COR-L47 (cell line): ENCODE measurements at regions not wholly inside any gene's neighbourhood (a gene's known extent, or its start where the extent isn't known, plus 50 kb on each side); places are given as distances from the start of the nearest gene placed in this dataset.
"Not testable (repeated sequence)": the region's sequence is repeated elsewhere in the genome, so short reads cannot be mapped to it uniquely, and the experiment has no call there.

Experiments
- DNase-seq: peaks from one replicate; lab custom pipeline; 2025; lab: John Stamatoyannopoulos, UW

DNA sequence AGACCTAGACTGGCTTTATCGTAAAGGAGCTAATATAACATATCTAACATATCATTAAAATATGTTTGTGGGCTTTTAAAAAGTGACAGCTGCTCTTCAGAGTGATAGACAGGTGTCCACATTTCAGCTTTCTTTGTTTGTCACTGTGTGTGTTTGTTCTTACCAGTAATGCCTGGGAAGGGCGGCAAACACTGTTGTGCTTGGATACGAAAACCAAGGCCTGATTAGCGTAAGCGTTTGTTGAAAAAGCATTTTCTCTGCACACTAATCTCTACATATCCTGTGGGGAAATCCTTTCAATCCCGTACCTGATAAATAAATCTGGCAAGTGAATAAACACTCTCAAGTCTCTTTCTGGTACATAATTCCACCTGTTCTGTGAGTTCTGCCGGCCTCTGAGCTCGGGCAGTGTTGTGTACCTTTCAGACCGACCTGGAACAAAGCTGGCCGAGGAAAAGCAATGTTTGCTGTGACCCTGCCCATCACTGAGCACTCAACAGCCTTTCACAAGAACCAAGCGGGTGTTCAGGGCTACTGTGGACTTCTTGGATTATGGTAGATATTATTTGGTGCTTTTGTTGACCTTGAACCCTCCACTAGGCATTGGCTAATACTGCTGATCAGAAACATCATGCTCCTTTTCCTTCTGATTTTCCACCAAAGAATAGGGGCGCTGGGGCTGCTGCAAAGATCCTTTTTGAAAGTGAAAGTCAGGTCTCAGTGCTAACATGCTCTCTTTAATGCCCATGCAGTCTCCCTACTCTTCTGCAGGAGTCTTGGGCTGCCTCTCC lies 100.4 kb downstream of the CD83 start:
- DNase-seq, result peak; percentile 48

DNA sequence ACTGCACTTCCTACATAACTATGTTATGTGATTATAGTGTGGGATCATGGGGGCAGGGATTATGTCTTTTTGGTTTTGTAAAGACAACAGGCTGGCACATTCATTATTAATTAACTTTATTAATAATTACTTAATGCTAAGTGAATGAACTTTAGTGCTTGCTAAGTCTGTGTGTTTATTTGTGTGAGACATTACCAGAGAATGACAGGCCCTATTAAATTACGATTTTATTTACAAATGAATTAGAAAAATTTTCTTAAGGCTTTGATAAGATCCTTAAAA lies 100.9 kb downstream of the CD83 start:
- no peak for DNase-seq

- no peak for DNase-seq
Measured at GRCh38 chr6:14221564-14222279, 104.2 kb downstream of the CD83 start.

- DNase-seq, result no peak
Measured at GRCh38 chr6:14222956-14223355, 105.4 kb downstream of the CD83 start.

DNA sequence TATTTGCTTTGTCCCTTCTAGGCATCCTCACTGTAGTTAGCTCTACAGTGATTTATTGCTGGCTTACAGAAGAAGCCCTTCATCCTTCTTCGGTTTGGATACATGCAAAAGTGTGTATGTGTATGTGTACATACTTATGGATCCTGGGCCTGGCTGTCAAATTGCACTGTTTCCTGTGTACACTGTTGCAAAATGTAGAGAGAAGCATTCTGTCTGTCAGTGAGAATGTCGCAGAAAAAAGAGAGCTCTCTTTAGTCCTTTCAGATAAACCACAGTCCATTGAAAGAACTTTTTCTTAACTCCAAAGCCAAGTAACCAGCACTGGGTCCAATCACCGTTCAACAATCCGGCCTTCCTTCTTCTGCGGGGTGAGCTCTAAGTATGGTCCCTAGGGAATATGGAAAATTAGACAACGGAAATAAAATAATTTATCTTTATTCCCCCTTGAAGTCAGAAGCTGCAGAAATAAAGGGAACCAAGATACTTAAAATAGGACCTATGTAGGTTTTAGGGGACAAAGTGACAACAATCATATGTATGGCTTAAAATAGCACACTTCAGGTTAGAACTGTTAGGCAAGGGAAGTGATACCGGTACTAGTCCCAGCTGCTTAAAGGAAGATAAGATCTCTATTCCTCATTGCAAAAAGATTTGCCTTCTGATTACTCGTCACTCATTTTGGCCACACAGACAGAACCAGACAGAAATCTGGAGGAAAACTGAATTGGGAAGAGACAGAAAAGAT lies 107.0 kb downstream of the CD83 start:
- DNase-seq, result no peak

GRCh38 chr6:14226051-14226660 lies 108.6 kb downstream of the CD83 start:
- DNase-seq, result no peak

GRCh38 chr6:14228571-14228970 lies 111.0 kb downstream of the CD83 start:
- DNase-seq, result no peak

- DNase-seq, result no peak
Measured at GRCh38 chr6:14231071-14231483, 113.5 kb downstream of the CD83 start.

DNA sequence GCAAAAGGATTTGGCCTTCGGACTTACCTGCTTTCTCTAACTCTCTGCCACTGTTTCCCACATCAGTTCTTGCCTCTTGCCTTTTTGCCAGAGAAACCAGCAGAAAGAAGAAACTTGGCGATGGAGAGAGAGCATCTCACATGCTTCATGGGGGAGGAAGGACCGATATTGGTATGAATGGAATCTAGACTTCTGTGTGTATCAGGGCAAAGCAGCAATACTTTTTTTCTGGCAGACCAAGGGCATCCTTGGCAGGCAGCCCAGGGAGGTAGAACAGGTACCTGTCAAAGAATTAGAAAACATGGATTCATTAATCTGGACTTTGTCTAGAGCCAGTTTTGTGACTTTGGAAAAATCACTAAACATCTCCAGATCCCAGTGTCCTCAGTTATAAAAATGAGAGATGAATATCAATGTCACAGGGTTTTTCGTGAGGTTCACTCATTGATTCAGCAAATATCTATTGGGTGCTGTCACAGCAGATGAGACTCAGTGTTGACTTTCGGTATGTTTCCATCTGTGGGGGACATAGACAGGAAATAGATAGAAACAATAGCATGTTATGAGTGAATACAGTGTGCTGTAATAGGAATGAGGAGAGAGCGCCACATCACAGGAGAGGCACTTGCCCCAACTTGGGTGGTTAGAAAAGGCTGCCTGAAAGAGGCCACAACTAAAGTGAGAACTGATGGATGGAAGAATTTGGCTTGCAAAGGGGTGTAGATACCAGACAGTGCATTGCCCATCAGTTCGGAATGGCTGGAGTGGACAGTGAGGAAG lies 114.1 kb downstream of the CD83 start:
- peak; percentile 29 for DNase-seq

DNA sequence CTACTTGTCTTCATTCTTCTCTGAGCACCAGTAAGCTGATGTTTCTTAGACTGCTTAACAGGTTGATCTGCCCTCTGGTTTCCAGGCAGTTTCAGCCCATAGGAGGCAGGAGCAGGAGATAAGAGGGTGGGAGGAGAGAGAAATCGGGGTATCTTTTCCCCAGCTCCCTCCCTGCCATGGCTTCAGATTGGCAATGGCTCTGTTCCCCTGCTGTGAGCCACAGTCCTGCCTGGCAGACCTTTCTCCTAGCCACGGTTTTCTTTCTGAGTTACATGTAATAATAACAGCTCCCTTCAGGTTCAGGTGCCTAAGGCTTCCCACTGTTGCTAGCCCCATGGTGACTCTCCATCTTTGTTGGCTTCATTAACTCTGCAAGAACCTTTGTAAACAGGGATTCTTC lies 115.3 kb downstream of the CD83 start:
- no peak for DNase-seq

DNA sequence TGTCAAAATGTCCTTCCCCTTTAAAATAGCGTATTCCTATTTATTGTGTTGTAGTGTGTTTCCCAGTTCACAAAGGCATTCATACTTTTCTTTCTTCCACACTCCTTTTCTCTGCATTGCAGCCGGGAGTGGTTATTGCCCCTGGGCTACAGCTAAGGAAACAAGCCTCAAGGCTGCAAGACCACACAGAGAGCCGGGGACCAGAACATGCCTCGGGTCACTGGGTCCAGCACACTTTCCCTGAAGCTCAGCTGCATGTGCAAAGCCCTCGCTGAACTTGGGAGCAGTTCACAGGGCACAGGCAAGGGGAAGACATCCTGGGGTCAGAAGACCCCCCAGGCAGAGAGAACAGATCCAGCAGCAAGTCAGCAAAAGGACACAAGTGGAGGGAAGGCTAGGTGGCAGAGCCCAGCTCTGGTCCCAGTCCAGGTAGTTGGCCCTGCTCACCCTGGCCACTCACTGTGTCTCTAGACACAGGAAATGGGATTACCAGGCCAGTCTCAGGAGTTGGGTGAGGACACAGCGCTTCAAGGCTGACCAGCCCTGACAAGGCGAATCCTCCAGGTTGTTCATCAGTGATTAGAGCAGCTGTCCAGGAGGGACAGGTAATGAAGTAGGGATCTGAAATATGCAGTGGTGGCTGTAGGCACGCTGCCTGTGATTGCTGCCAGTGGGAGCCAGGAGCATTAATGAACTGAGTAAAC lies 118.2 kb downstream of the CD83 start:
- no peak for DNase-seq

DNA sequence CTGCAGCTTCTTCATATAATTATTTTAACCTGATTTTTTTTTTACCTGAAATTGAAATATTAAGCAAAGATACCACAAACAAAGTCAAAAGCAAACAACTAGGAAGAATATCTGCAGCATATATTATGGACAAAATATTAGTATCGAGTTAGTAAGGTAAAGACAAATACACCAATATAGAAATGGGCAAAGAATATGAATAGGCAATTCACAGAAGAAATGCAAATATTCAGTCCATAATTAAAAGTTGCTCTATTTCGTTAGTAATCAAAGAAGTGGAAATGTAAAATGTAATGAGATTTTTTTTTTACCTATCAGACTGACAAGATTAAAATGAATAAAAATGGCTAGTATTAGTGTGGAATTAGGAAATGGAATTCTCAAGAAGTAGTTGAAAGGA lies 121.5 kb downstream of the CD83 start:
- no peak for DNase-seq

- no peak for DNase-seq
Measured at GRCh38 chr6:14240411-14241166, 123.0 kb downstream of the CD83 start.

DNA sequence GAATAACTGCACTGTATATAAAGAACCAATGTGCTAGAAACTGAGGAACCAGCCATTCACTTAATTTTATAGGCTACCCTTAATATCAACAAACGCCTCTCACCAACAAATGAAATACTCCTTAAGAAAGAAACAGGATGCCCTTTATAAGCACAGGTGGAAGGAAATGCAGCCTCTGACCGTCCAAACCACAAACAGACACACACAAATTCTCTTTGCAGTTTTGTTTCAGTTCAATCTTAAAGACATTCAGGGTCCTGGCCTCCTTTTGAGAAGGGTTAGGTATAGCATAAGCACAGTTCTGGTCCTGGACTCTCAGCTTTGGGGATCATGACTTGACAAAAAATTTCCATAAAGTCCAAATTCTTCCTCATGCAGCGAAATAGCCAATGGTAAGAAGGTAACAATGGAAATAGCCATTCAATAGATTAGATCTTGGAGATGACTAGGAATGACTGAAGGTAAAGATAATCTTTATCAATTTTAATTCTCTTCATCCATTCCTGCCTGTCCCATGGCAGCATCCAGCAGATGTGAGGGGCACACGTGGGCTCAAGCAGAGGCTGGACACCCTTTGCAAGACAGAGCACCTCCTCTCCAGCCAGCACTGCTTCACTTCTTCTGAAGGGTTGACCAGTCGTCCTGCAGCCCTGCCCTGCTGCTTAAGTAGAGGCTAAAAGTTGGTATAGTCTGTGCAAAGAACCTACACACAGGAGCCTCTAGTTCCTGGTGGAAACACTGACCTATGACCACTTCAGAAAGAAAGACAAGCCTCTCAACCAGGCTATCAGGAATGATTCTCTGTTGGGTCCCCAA lies 123.9 kb downstream of the CD83 start:
- no peak for DNase-seq

GRCh38 chr6:14242912-14243311 lies 125.3 kb downstream of the CD83 start:
- DNase-seq, result not testable (repeated sequence)

DNA sequence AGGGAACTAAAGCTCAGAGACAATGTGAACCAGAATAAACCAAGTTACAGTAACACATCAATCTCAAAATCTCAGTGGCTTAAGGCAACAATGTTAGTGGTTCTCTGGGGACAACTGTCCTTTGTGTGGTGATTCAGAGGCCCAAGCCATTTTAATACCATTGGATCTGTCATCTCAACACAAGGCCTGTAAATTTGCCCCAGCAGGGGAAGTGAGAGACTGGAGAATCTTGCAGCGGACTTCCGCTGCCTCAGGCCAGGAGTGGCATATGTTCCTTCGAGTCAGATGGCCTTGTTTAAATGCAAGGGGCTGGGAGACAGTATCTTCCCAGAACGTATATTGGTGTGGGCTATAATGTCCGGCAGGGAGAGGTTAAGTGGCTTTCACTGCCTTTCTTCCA lies 126.0 kb downstream of the CD83 start:
- no peak for DNase-seq

DNA sequence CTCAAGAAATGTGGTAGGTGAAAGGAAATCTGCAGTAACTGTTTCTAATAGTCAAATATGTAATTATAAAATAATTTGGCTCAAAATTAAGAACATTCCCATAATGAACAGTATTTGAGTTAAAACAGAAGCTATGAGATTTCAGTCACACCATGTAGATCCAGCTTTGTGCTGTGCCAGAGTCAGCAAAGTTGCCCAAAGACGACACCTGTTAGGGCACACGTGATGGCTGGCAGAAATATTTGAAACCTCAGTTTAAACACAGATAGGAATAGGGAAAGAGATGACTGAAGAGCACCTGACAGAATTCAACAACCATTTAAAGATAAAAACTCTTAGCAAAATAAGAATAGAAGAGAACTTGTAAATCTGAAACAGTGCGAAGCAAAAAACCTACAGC lies 129.3 kb downstream of the CD83 start:
- no peak for DNase-seq

- no peak for DNase-seq
Measured at GRCh38 chr6:14250573-14250972, 133.0 kb downstream of the CD83 start.

DNA sequence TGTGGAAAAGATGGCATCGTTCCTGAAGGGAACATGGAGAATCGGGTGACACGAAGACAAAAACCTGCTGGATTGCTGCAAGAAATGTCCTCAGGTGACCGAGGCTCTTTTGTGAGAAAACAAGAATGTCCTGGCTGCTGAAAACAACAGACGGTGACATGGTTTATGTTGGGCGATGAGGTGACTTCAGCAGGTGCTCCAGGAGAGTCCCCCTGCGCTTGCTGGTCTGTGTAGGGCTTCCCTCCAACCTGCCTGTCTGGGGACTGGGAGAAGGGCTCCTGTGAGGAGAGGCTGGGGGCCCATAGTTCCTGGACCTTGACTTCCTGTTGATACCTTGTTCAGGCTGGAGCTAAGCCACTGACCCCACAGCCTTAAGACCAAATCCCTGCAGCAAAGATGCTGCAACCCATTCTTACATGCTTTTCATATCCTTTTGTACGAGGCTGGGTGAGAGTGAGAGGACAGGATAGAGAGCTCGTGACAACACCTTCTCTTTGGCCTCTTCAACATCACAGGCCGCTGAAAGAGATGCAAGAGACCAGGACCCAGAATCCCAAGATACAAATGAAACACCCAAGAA lies 134.8 kb downstream of the CD83 start:
- DNase-seq, result no peak
